Activated CD8-positive, alpha-beta memory T cell treated with anti-CD3 and anti-CD28 coated beads for 24 hours (primary cell): ENCODE measurements at regions not wholly inside any gene's neighbourhood (a gene's known extent, or its start where the extent isn't known, plus 50 kb on each side); places are given as distances from the start of the nearest gene placed in this dataset.
"Not testable (repeated sequence)": the region's sequence is repeated elsewhere in the genome, so short reads cannot be mapped to it uniquely, and the experiment has no call there.

Experiments used
- DNase-seq: peaks from one replicate; pipeline ENCODE4 v3.0.0-alpha.2; 2020

- DNase-seq, result no peak
These were observed 116.8 kb upstream of the BEND6 start for GRCh38 chr6:56838016-56838555.

DNA sequence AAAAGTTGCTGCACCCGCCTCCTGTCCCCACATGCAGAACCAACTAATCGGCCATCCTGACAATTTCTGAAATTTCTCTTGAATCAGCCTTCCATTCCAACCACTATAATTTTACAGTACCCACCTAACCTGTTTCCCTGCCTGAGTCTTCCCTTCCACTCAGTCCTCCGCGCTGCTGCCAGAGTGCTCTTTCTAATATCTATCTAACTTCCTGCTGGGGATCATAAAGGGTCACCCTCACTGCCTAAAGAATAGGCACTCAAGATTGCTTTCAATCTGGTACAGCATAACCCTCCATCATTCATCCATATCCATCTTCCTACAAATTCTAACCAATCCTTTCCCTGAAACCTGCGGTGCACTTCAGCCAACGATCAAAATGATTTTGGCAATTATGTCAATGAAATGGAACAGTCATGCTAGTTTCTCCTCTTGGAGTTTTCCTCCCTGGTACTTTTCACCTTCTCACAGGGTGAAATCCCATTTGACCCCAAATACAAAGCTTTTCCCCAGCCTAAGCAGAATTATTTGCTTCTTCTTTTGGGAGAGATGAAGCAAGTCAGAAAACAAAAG is 117.5 kb upstream of the BEND6 start:
- DNase-seq, result no peak

DNA sequence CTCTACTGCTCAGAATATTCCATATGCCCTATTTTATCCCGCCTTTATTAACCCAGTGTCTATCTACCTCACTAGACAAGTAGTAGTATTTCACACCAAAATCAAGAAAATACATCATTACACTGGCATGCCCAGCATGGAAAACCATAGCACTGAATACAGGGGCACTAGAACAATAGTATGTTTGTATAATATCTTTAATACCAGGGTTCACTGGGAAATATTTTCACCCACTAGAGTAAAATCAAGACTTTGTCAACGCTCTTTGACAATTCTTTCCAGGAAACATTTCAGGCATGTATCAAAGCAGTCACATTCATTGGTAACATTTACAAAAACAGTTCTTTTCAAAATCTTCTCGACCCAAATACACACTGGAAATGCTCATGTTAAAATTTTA is 119.3 kb upstream of the BEND6 start:
- DNase-seq, result no peak

DNA sequence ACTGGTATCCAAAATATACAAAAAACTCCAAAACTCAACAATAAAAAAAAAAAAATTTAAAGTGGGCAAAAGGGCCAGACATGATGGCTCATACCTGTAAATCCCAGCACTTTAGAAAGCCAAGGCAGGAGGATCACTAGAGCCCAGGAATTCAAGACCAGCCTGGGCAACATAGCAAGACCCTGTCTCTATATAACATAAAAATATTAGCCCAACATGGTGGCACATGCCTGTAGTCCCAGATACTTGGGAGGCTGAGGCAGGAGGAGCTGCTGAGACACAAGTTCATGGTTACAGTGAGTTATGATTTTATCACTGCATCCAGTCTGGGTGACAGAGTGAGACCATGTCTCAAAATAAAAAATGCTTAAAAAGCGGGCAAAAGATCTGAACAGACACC is 121.0 kb upstream of the BEND6 start:
- DNase-seq, result no peak

DNA sequence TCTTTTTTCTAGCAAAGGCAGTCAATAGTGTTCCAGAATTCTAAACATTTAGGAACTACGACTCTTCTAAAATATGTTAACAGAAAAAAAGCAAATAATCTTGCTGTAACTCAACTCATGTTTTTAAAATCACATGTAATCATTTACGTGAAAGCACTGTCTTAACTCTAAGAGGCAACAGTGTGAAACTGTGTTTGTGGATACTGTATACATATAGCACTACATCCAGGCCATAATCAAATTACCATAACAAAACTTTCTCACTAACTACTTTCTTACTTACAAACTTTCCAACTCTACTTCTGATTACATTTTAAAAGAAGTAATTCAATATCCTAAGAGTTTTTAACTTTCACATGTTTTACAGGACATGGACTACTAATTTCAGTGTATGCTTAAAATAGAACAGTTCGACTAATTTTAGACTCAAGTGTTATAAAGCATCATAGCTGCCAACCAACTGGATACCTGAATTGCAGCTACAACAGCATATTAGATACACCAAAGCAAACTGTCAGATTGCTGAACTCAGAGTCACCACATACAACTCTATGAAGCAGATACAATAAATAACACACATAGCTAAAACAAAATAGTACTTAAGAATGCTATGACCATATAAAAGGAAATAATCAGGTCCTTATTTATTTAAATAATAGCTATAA is 121.6 kb upstream of the BEND6 start:
- no peak for DNase-seq

DNA sequence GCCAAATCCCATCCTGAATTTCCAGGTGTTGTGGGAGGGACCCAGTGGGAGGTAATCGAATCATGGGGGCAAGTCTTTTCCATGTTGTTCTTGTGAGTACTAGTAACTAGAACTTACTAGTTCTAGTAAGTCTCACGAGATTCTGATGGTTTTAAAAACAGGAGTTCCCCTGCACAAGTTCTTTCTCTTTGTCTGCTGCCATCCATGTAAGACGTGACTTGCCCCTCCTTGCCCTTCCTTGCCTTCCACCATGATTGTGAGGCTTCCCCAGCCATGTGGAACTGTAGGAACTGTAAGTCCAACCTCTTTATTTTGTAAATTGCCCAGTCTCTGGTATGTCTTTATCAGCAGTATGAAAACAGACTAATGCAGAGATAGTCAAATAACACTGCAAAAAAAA is 122.7 kb upstream of the BEND6 start:
- no peak for DNase-seq

- DNase-seq, result no peak
These were observed 123.6 kb upstream of the BEND6 start for GRCh38 chr6:56831334-56831733.

GRCh38 chr6:56827908-56828649 is 126.8 kb upstream of the BEND6 start:
- no peak for DNase-seq

GRCh38 chr6:56824431-56824830 is 130.5 kb upstream of the BEND6 start:
- not testable (repeated sequence) for DNase-seq

- DNase-seq, result no peak
These were observed 133.9 kb upstream of the BEND6 start for GRCh38 chr6:56821005-56821432.

- DNase-seq, result no peak
These were observed 134.8 kb upstream of the BEND6 start for GRCh38 chr6:56820060-56820459.

GRCh38 chr6:56819604-56820003 is 135.3 kb upstream of the BEND6 start:
- DNase-seq, result no peak

DNA sequence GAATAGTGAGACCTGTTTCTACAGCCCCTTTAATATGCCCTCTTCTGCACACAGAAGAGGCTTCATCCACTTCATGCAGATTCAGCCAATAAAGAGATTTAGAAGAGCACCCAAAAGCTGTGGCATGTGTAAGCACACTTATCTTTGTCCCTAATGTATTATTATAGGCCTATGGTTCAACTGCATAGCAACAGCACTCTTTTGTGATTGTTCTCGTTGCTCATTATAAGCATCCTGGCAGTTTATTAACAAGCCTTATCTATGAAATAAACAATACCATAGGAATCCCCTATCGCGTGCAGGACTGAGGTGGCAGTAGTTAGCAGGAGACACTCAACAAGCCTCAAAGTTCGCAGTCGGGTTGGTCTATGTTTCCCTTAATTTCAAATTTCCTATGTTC is 138.5 kb upstream of the BEND6 start:
- no peak for DNase-seq

DNA sequence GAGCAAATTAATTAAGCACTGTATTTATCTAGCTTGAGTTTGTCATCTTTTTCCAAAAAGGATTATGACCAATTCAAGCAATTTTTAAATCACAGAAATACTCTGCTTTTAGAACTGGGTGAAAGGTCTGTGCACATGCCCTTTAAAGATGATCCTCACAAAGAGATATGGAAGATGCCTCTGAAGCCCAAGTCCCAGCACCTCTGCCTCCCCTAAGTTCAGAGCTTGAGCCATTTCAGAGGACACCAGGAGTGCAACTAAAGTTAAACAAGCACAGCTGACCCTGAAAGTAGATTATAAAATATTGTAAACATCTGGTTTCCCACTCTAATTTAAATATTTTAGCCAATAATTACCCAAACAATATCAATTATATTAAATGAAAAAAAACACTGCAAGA is 139.5 kb upstream of the BEND6 start:
- no peak for DNase-seq

DNA sequence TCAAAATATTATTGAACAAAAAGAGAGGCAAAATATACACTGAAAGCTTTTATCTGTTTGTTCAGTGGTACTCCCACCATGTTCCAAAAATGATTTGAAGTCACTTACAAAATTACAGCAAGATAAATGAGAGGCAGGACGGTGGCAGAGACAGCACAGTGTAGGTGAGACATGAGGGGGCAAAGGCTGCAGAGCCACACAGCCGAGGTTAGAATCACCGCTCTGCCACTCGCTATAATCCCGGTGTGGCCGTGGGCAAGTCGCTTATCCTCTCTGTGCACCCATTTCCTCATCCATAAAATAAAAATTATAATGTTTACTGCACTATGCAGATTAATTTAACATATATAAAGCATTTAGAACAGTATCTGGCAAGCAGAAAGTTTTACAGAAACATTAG is 140.1 kb upstream of the BEND6 start:
- no peak for DNase-seq

DNA sequence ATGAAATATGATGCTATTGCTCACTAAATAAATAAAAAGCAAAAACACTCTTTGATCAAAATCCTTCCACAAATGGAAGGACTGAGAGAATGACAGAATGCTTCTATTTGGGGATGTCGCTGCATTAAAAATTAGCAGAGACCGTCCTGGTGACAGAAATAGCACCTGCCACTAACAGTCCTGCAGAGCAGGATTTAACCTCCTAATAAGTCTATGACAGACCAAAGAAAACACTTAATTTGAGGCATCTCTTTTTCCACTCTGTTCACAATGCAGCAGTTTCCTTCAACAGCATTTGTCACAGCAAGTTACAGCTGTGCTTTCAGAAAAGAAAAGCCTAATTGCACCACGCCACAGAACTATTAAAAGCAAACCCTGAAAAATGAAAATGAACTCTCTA is 140.6 kb upstream of the BEND6 start:
- DNase-seq, result no peak

DNA sequence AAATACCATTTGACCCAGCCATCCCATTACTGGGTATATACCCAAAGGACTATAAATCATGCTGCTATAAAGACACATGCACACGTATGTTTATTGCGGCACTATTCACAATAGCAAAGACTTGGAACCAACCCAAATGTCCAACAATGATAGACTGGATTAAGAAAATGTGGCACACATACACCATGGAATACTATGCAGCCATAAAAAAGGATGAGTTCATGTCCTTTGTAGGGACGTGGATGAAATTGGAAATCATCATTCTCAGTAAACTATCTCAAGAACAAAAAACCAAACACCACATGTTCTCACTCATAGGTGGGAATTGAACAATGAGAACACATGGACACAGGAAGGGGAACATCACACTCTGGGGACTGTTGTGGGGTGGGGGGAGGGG is 142.1 kb upstream of the BEND6 start:
- not testable (repeated sequence) for DNase-seq

GRCh38 chr6:56808871-56809359 is 146.0 kb upstream of the BEND6 start:
- no peak for DNase-seq

DNA sequence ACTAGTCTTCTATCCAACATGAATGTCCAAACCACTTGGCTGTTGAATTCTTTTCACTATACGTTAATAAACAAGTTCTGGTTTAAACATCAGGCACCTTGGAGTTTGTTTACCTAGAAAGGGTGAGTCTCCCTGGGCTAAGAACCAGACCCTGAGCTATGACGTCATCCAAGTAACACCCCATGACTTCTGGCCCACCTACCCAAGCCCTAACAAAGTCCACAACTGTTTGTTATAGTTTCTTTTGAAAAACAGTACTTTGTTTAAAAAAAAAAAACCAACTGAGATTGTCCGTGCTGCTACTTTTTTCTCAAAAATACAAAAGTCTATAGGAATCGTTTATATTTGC is 146.9 kb upstream of the BEND6 start:
- DNase-seq, result no peak

DNA sequence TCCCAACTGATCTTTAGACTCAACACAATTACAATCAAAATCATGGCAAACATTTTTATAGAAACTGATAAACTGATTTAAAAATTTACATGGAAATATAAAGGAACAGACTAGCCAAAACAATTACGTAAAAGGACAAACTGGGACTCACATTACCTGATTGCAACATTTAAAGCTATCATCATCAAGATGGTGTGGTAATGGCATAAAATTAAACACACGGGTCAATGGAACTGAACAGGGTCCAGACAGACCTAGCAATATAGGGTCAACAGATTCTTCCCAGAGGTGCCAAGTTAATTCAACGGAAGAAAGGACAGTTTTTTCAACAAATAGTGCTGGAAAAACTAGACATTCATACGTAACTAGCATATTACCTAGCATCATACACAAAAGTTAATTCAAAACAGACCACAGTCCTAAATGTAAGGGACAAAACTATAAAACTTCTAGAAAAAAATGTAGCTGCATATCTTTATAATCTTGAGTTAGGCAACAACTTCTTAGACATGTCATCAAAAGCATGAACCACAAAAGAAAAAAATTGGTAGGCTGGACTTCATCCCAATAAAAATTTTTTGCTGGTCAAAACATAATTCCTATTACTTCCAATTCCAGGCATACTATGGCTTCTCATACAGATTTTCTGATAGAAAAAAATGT is 147.4 kb upstream of the BEND6 start:
- DNase-seq, result no peak

- no peak for DNase-seq
These were observed 148.5 kb upstream of the BEND6 start for GRCh38 chr6:56806368-56806767.

DNA sequence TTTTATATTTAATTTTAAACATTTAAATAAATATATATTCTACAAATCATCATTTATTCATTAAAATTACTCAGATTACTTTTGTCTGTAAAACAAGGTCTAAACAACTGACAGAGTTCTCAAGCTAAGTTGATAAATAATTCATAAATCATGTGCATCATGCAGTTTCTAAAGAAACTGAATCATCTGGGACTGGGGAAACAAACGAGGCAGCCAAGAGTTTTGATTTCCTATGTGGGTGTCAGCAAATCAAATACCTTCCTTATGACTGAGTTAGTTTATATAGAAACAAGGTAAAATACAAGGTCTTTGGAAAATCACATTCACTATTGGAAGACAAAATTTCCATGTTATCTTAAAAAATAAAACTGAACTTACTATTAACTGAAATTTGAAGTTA is 149.9 kb upstream of the BEND6 start:
- DNase-seq, result no peak

DNA sequence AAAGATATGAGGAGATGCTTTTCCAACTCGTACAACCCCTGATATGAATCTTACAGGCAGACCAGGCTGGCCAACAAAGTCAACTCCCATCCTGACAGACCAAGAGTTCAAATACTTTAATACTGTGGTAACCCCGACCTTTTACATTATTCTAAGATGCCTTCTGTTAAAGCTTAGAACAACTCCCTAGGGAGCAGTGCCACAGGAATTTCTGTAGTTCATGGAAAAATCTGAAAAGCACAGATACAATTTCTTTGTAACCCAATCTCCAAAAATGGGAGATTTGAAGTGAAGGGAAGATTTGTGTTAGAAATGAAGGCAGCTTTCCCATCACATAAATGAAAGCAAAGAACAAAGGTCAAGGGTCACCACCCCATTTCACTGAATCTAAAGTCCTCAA is 151.3 kb upstream of the BEND6 start:
- no peak for DNase-seq

- no peak for DNase-seq
These were observed 152.3 kb upstream of the BEND6 start for GRCh38 chr6:56802584-56802983.
